ENCODE measurements at regions not wholly inside any gene's neighbourhood (a gene's known extent, or its start where the extent isn't known, plus 50 kb on each side); places are given as distances from the start of the nearest gene placed in this dataset.

DNA sequence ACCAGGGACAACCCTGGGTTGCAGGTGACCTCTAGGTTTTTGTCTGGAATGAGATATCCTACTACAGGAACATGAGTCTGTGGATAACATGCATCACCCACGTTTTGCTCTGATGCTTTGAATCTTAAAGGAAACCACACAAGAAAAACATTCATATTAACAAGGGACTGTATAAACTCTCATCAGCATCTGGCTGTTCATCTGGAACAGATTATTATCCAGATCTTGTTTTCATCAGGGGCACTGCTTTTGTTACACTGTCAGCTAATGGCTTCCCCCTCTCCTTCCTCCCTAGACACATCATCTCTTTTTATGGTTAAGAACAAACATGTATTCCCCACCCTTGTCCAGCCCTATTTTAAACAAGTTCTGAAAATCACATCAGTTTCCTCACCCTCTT lies 1095.7 kb downstream of the AACS start:
- TF ChIP-seq CREB1 (IDR thresholded peaks at IDR 0.05; ENCODE audit: low read depth) (no peak), TAF1 (IDR thresholded peaks at IDR 0.05; ENCODE audit: low read depth) (no peak), NFIC (IDR thresholded peaks at IDR 0.05) (no peak)

DNA sequence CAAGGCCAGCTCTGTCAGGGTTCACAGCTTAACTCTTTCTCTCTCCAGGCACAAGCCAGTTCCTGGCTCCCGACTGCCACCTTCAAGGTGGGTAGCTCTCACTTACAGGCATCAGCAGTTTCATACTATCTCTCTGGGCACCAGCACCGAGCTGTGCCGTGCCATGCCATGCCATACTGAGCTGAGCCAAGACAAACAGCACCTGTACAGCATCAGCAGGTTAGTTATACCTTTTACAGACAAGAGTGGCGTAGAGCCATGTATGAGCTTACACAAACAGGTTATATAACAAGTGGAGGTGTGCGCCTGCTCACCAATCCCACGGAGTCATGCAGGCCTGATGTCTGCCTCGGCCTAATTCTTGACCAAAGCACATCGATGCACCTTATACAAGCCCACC lies 1098.7 kb downstream of the AACS start:
- TF ChIP-seq YY1 (IDR thresholded peaks at IDR 0.05; ENCODE audit: low read depth): no peak
- TF ChIP-seq FOXM1 (IDR thresholded peaks at IDR 0.05; ENCODE audit: borderline replicate concordance, low read depth): no peak
- TF ChIP-seq TCF12 (IDR thresholded peaks at IDR 0.05; ENCODE audit: low read depth): no peak
- TF ChIP-seq TAF1 (IDR thresholded peaks at IDR 0.05; ENCODE audit: low read depth): no peak
- TF ChIP-seq REST (IDR thresholded peaks at IDR 0.05; ENCODE audit: low read depth): no peak
- TF ChIP-seq RAD21 (IDR thresholded peaks at IDR 0.05; ENCODE audit: low read depth): no peak
- no peak for TF ChIP-seq CREB1 (IDR thresholded peaks at IDR 0.05; ENCODE audit: low read depth)
- TF ChIP-seq USF1 (IDR thresholded peaks at IDR 0.05): no peak
- TF ChIP-seq ZBTB7A (IDR thresholded peaks at IDR 0.05; ENCODE audit: low read depth): no peak
- no peak for TF ChIP-seq TEAD4 (IDR thresholded peaks at IDR 0.05)
- TF ChIP-seq MAX (IDR thresholded peaks at IDR 0.05): no peak
- TF ChIP-seq CEBPB (IDR thresholded peaks at IDR 0.05): no peak
- TF ChIP-seq EP300 (IDR thresholded peaks at IDR 0.05; ENCODE audit: borderline replicate concordance): no peak
- no peak for TF ChIP-seq NFIC (IDR thresholded peaks at IDR 0.05)

DNA sequence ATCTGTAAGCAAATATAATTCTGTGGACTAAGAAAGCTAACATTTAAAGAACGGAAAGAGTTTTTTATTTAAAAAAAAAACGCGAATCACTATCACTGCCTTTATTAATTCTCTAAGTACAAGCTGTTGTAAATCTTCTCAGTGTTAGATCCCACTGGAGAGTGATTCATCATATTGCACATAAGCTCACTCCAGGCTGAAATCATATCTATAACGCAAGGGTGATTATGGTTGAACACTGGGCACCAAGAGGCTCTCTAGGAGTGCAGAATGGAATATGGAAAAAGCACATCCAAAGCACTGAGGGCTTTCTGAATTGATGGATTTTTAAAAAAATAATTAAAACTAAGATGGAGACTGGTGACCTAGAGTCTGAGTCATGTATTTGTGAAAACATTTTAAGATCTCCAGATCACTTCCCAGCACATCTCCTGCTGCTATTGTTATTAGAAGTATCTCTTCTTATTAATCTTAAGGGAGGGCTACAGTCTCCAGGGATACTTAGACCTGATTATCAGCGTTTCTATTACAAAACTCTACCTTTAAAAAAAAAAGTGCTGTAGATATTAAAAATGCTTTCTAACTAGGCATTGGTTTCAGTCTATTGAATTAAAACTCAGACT lies 1106.8 kb downstream of the AACS start:
- no peak for TF ChIP-seq ZBTB7A (IDR thresholded peaks at IDR 0.05; ENCODE audit: low read depth)
- no peak for TF ChIP-seq YY1 (IDR thresholded peaks at IDR 0.05; ENCODE audit: low read depth)
- no peak for TF ChIP-seq REST (IDR thresholded peaks at IDR 0.05; ENCODE audit: low read depth)
- no peak for TF ChIP-seq TCF12 (IDR thresholded peaks at IDR 0.05; ENCODE audit: low read depth)
- TF ChIP-seq EP300 (IDR thresholded peaks at IDR 0.05; ENCODE audit: borderline replicate concordance): no peak
- TF ChIP-seq TEAD4 (IDR thresholded peaks at IDR 0.05): no peak
- no peak for TF ChIP-seq CREB1 (IDR thresholded peaks at IDR 0.05; ENCODE audit: low read depth)
- TF ChIP-seq CEBPB (IDR thresholded peaks at IDR 0.05): no peak
- TF ChIP-seq MAX (IDR thresholded peaks at IDR 0.05): no peak
- TF ChIP-seq EGR1 (IDR thresholded peaks at IDR 0.05): no peak
- no peak for TF ChIP-seq USF1 (IDR thresholded peaks at IDR 0.05)
- TF ChIP-seq NFIC (IDR thresholded peaks at IDR 0.05): no peak

- TF ChIP-seq REST (IDR thresholded peaks at IDR 0.05; ENCODE audit: low read depth): no peak
- no peak for TF ChIP-seq EP300 (IDR thresholded peaks at IDR 0.05; ENCODE audit: borderline replicate concordance)
- TF ChIP-seq TEAD4 (IDR thresholded peaks at IDR 0.05): no peak
- no peak for TF ChIP-seq MAX (IDR thresholded peaks at IDR 0.05)
Measured at GRCh38 chr12:126182619-126183236, 1117.5 kb downstream of the AACS start.
